ENCODE measurements at regions not wholly inside any gene's neighbourhood (a gene's known extent, or its start where the extent isn't known, plus 50 kb on each side); places are given as distances from the start of the nearest gene placed in this dataset.

DNA sequence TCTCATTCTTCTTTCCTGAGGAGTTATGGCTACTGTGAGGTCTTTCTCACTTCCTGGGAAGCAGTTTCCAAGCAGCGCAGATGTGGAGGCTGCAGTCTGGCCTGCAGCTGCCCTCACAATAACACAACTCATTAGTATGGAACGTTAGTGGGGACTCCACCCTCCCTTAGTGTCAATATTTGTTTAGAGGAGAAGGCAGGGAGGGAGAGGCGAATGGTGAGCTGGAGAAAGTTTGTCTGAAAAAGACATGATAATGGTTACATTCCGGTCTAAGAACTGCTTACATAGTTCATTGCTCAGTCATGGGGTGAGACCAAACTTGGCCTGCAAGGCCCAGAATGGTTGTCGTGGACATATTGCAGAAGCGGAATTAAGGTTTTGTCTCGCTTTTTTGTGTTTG is 170.2 kb downstream of the HS3ST3B1 start:
- no peak for TF ChIP-seq CTCF (IDR thresholded peaks at IDR 0.05; ENCODE audit: low read length)
- TF ChIP-seq EZH2 (optimal IDR thresholded peaks at IDR 0.05; ENCODE audit: low read depth, low read length), result no peak
- TF ChIP-seq EZH2phosphoT487 (IDR thresholded peaks at IDR 0.05; ENCODE audit: low read length), result no peak
